Testis (tissue), 2 donors: ENCODE measurements at regions not wholly inside any gene's neighbourhood (a gene's known extent, or its start where the extent isn't known, plus 50 kb on each side); places are given as distances from the start of the nearest gene placed in this dataset.

Experiments used
- DNase-seq: peaks from one replicate; pipeline ENCODE4 v3.0.0-alpha.2; 2019
- H3K27ac ChIP-seq, 2 donors: fragments of 200-600 bp; sonication (generic); one replicate each; pipeline ENCODE4 v1.5.1; 2019
- H3K27me3 ChIP-seq: fragments of 200-600 bp; sonication (generic); one replicate; pipeline ENCODE4 v1.5.1; 2019
- H3K36me3 ChIP-seq: fragments of 200-600 bp; sonication (generic); one replicate; pipeline ENCODE4 v1.5.1; 2017; ENCODE audit warnings: low read depth; ENCODE audit errors: missing control alignments
- H3K4me1 ChIP-seq: fragments of 200-600 bp; sonication (generic); one replicate; pipeline ENCODE4 v1.5.1; 2019
- H3K4me3 ChIP-seq, 2 donors: fragments of 200-600 bp; sonication (generic); one replicate each; pipeline ENCODE4 v1.5.1; 2017 to 2019
- H3K9me3 ChIP-seq: fragments of 200-600 bp; sonication (generic); one replicate; pipeline ENCODE4 v1.5.1; 2017
- POLR2A ChIP-seq: fragments of 450-650 bp; IDR thresholded peaks from one replicate; pipeline ENCODE4 v1.6.1; 2017; ENCODE audit warnings: antibody characterized with exemption, mild to moderate bottlenecking, moderate library complexity
- WGBS, 2 donors: methylation state at CpG; one replicate each; pipeline ENCODE4 v1.1.5; 2018; 5-methylcytosine and 5-hydroxymethylcytosine counted together
- intact Hi-C: fragments of 100-400 bp; cut with DNase I; formaldehyde crosslinking; loops from one replicate; pipeline ENCODE4 v1.15.1; 2023; ENCODE audit warnings: low total_unique reads
- TF ChIP-seq, protein P1 (sequence below), 3 experiments: fragments of 450-650 bp in 2 of 3; fragments of 200-600 bp in 1 of 3; sonication (generic) in 1 of 3; IDR thresholded peaks; one replicate each; pipeline ENCODE4 v1.5.1; 2016 to 2019; ENCODE audit warnings: antibody characterized with exemption in 3 of 3, mild to moderate bottlenecking in 2 of 3, moderate library complexity in 1 of 3

DNA sequence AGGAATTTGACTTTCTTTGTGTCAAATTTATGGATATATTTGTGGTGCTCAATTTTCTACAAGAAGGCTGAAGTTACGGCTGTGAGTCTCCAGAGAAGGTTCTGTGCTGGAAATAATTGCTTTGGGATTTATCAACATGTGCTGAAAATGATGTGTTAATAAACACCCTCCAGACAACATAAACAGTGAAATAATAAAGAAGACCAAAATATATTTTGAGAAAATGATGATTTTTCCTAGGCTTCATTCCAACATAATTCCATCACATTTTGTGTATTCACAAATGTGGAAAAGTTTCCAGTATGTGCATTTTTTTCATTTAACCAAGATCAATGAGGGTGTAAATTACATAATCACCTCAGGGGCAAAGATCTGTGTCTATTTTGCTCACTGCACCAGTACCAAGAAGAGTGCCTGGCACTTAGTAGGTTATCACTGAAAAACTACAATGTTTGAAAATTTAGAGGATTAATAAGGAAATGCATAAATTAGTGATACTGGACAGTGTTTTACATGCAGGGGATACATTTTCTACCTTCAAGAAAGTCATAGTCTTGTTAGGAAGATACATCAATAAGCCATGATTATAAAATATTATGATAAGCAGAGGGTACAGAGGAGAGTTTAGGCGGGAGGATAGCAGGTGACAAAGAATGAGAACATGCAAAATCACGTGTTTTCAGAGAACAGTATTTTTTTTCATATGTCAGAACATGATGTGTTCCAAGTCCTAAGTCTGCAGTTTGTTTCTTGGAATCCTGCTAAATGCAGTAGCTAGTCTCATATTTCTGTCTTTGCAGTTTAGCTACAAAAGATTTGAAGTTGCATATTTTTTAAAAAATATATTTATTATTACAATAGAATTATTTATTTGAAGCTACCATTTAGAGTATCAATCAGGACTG lies 127.6 kb upstream of the DLGAP1 start:
- WGBS, 2 donors, result 82 to 87% methylated on average over 3 of the region's 3 CpGs
- H3K4me1 ChIP-seq, result no peaks in the 10 kb centered on the region

DNA sequence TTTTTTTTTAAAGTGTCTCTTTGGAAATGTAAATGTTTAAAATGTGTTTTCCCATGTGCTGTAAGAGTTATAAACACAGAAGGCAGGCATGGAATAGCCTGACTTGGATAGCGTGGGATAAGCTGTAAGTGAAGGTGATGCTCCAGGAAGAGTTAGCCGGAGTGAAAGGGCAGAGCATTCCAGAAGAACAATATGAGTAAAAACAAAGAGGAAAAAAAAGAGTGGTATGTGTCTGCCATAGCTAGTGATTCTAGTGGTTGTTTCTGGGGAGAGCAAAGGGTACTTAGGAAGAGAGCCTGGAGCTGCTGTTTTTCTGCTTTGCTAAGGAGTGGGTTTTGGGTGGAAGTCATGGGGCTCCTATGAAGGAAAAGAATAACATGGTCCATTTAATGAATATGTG lies 126.9 kb upstream of the DLGAP1 start:
- WGBS, 2 donors, result 89 to 91% methylated on average over 2 of the region's 2 CpGs
- H3K36me3 ChIP-seq, result no peaks in the 10 kb centered on the region
- intact Hi-C loops, result no loop called here
- H3K9me3 ChIP-seq, result no peaks in the 10 kb centered on the region
- DNase-seq, result no peak
- no peak overlapping the region for H3K27ac ChIP-seq
- no peaks in the 10 kb centered on the region for H3K27me3 ChIP-seq
- TF ChIP-seq, protein P1, sequence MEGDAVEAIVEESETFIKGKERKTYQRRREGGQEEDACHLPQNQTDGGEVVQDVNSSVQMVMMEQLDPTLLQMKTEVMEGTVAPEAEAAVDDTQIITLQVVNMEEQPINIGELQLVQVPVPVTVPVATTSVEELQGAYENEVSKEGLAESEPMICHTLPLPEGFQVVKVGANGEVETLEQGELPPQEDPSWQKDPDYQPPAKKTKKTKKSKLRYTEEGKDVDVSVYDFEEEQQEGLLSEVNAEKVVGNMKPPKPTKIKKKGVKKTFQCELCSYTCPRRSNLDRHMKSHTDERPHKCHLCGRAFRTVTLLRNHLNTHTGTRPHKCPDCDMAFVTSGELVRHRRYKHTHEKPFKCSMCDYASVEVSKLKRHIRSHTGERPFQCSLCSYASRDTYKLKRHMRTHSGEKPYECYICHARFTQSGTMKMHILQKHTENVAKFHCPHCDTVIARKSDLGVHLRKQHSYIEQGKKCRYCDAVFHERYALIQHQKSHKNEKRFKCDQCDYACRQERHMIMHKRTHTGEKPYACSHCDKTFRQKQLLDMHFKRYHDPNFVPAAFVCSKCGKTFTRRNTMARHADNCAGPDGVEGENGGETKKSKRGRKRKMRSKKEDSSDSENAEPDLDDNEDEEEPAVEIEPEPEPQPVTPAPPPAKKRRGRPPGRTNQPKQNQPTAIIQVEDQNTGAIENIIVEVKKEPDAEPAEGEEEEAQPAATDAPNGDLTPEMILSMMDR (IDR thresholded peaks at IDR 0.05), result no peak
- no peak for TF ChIP-seq POLR2A
- H3K4me3 ChIP-seq, result no peak overlapping the region
- H3K4me1 ChIP-seq, result no peaks in the 10 kb centered on the region

More for the DNA sequence above, 127.6 kb upstream of the DLGAP1 start:
- H3K4me3 ChIP-seq, result no peak overlapping the region
- H3K36me3 ChIP-seq, result no peaks in the 10 kb centered on the region
- no peaks in the 10 kb centered on the region for H3K9me3 ChIP-seq
- TF ChIP-seq, protein P1 (IDR thresholded peaks at IDR 0.05), result no peak
- no peak for TF ChIP-seq POLR2A
- intact Hi-C loops, result no loop called here
- no peak overlapping the region for H3K27ac ChIP-seq
- no peaks in the 10 kb centered on the region for H3K27me3 ChIP-seq
- no peak for DNase-seq

DNA sequence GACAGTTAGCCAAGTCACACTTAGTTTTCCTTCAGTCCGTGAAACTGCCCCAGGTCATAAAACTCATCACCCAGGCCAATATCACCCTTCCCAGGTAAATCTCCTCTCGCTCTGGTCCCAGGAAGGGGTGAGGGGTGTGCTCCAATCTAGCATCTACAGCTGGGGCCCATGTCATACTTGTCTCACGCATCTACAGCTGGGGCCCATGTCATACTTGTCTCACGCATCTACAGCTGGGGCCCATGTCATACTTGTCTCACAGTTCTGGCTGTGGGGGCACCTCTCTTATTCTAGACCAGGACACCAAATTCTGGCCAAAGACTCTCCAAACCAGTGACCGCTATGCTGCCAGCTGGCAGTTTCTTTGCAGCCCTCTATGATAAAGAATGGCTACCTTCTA lies 123.3 kb upstream of the DLGAP1 start:
- no peak overlapping the region for H3K4me3 ChIP-seq
- intact Hi-C loops, result no loop called here
- no peaks in the 10 kb centered on the region for H3K4me1 ChIP-seq
- 78 to 91% methylated on average over 5 of the region's 5 CpGs for WGBS, 2 donors
- no peaks in the 10 kb centered on the region for H3K36me3 ChIP-seq
- no peak overlapping the region for H3K27ac ChIP-seq
- DNase-seq, result no peak
- TF ChIP-seq POLR2A, result no peak
- TF ChIP-seq, protein P1 (IDR thresholded peaks at IDR 0.05), result no peak
- no peaks in the 10 kb centered on the region for H3K27me3 ChIP-seq
- no peaks in the 10 kb centered on the region for H3K9me3 ChIP-seq

DNA sequence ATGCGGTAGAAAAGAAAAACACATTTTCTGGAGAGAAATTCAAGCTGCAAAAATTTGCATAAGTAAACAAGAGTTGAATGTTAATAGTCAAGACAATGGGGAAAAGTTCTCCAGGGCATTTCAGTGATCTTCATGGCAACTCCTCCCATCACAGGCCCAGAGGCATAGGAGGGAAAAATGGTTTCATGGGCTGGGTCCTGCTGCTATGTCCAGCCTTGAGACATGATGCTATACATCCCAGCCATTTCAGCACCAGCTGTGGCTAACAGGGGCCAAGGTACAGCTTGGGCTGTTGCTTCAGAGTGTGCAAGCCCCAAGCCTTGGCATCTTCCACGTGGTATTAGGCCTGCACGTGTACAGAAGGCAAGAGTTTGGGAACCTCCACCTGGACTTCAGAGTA lies 118.6 kb upstream of the DLGAP1 start:
- Histone ChIP-seq H3K27me3 (no peaks in the 10 kb centered on the region), H3K27ac (no peak overlapping the region), H3K36me3 (no peaks in the 10 kb centered on the region), H3K4me1 (no peaks in the 10 kb centered on the region), H3K9me3 (no peaks in the 10 kb centered on the region), H3K4me3 (no peak overlapping the region)
- no peak for DNase-seq
- intact Hi-C loops, result no loop called here
- 62 to 80% methylated on average over 3 of the region's 3 CpGs for WGBS, 2 donors
- TF ChIP-seq, protein P1 (IDR thresholded peaks at IDR 0.05), result no peak
- TF ChIP-seq POLR2A, result no peak

DNA sequence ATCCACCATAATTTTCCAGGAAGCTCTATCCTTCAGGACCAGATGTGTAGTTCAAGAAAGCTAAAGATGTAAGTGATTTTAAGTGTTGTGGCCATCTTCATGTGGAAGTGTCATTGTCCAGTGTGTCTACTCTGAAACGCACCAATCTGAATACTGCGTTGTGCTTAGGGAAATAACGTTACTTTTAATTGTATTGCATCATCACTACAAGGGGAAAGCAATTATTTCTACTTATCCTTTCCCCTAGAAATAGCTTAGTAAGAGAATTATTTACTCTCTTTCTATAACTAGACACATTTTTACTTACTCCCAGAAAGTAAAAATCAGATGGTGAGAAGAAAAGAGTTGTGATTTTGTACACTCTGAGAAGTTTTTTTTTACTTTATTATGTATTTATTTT lies 102.4 kb upstream of the DLGAP1 start:
- Histone ChIP-seq H3K27ac (no peak overlapping the region), H3K4me3 (no peak overlapping the region), H3K4me1 (no peaks in the 10 kb centered on the region), H3K27me3 (no peaks in the 10 kb centered on the region), H3K36me3 (no peaks in the 10 kb centered on the region), H3K9me3 (no peaks in the 10 kb centered on the region)
- no peak for DNase-seq
- intact Hi-C loops, result no loop called here
- TF ChIP-seq POLR2A, result no peak
- TF ChIP-seq, protein P1 (IDR thresholded peaks at IDR 0.05), result no peak
- 89 to 91% methylated on average over 3 of the region's 3 CpGs for WGBS, 2 donors
